K562 (cell line): ENCODE measurements at regions not wholly inside any gene's neighbourhood (a gene's known extent, or its start where the extent isn't known, plus 50 kb on each side); places are given as distances from the start of the nearest gene placed in this dataset.

Experiments
- CEBPB ChIP-seq: fragments of 450-650 bp; IDR thresholded peaks from 2 replicates; pipeline ENCODE4 v1.6.1; 2016; ENCODE audit warnings: missing genetic modification characterization, missing compliant biosample characterization
- EHMT2 ChIP-seq: fragments of 450-650 bp; IDR thresholded peaks from 2 replicates; pipeline ENCODE4 v1.6.1; 2018; ENCODE audit warnings: antibody characterized with exemption
- ERF ChIP-seq: fragments of 450-650 bp; formaldehyde crosslinking; IDR thresholded peaks from 2 replicates; pipeline ENCODE4 v1.4.0; 2020; ENCODE audit warnings: mild to moderate bottlenecking, mixed read lengths
- HDAC6 ChIP-seq: IDR thresholded peaks from 2 replicates; pipeline ENCODE4 v1.6.1; 2012; ENCODE audit warnings: low read depth, mild to moderate bottlenecking, control low read depth, inconsistent platforms, low read length, moderate library complexity
- HIVEP1 ChIP-seq: fragments of 250-450 bp; sonication (Bioruptor Pico); IDR thresholded peaks from 2 replicates; pipeline ENCODE4 v1.4.0; 2020; ENCODE audit warnings: mild to moderate bottlenecking
- IRF1 ChIP-seq: sonication (generic); formaldehyde crosslinking; IDR thresholded peaks from 2 replicates; pipeline ENCODE4 v1.8.0; 2022; ENCODE audit warnings: missing genetic modification reagents, mild to moderate bottlenecking, borderline replicate concordance
- RBM15 ChIP-seq: fragments of 200-400 bp; formaldehyde crosslinking; IDR thresholded peaks from 2 replicates; pipeline ENCODE4 v1.6.1; 2018; ENCODE audit warnings: mild to moderate bottlenecking, low read length, moderate library complexity; ENCODE audit not compliant: insufficient read depth
- RBM17 ChIP-seq: fragments of 200-400 bp; formaldehyde crosslinking; IDR thresholded peaks from 2 replicates; pipeline ENCODE4 v1.6.1; 2017; ENCODE audit warnings: low read depth, mild to moderate bottlenecking, low read length, borderline replicate concordance
- STAT5A ChIP-seq: IDR thresholded peaks from 2 replicates; pipeline ENCODE4 v1.6.1; 2012; ENCODE audit warnings: low read length, inconsistent platforms, borderline replicate concordance
- VEZF1 ChIP-seq: fragments of 200-800 bp; sonication (Bioruptor generic); IDR thresholded peaks from 2 replicates; pipeline ENCODE4 v1.6.1; 2017; ENCODE audit warnings: missing genetic modification characterization, missing compliant biosample characterization
- ZBTB8A ChIP-seq: fragments of 450-650 bp; IDR thresholded peaks from 2 replicates; pipeline ENCODE4 v1.6.1; 2018; ENCODE audit warnings: mild to moderate bottlenecking, moderate library complexity; ENCODE audit not compliant: partially characterized antibody
- ZNF12 ChIP-seq: sonication (generic); formaldehyde crosslinking; IDR thresholded peaks from 2 replicates; pipeline ENCODE4 v1.4.0; 2020; ENCODE audit warnings: mild to moderate bottlenecking, missing genetic modification reagents
- ZNF318 ChIP-seq, 2 experiments: fragments of 450-650 bp; IDR thresholded peaks; 2 replicates each; pipeline ENCODE4 v1.6.1; 2016; ENCODE audit warnings: mild to moderate bottlenecking in 2 of 2, borderline replicate concordance in 1 of 2, low read depth in 1 of 2, moderate library complexity in 1 of 2
- TF ChIP-seq, protein P1 (sequence below): fragments of 450-650 bp; IDR thresholded peaks from 2 replicates; pipeline ENCODE4 v1.6.1; 2017; ENCODE audit warnings: mild to moderate bottlenecking, moderate library complexity
- TF ChIP-seq, protein P2 (sequence below), 3 experiments: IDR thresholded peaks in 2 of 3; conservative IDR thresholded peaks in 1 of 3; 2 replicates each; pipeline ENCODE4 v1.5.1; 2011 to 2012; ENCODE audit warnings: low read length in 3 of 3, mild to moderate bottlenecking in 3 of 3, control low read depth in 2 of 3, improper control_type of control experiment in 1 of 3, inconsistent platforms in 1 of 3, low read depth in 1 of 3, mixed read lengths in 1 of 3, moderate library complexity in 1 of 3; ENCODE audit not compliant: insufficient read depth in 2 of 3

DNA sequence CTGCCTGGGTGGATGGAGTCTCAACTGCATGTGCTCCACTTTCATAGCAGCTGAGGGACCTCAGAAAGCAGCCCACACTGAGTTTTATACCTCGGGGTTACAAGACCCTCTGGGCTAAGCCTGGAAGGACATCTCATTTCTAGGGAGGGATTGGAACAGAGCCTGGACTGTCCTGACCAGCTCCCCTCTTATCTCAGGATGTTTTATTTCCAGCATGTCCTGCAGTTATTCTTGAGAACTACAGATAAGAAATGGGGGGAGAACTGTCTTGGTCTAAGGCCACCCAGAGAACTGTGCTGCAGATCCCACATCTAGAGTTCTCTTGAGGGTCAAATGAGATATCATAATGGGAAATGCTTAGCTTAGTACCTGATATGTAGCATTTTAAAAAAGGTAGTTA lies 97.3 kb upstream of the CHD6 start (continued):
- TF ChIP-seq ZNF318 (IDR thresholded peaks at IDR 0.05; ENCODE audit: borderline replicate concordance in 1 of 2, low read depth in 1 of 2) (no peak), HDAC6 (no peak), HIVEP1 (CRISPR knock-in tag) (no peak), RBM15 (no peak), VEZF1 (CRISPR knock-in tag) (peak; percentile 70), STAT5A (0 out of 2 replicates have a peak, but pooled peaks have one; percentile 19), EHMT2 (no peak), RBM17 (no peak), ZNF12 (CRISPR knock-in tag) (no peak), ZBTB8A (no peak), ERF (no peak), CEBPB (tag) (no peak), IRF1 (CRISPR knock-in tag) (no peak)
- TF ChIP-seq, protein P1, sequence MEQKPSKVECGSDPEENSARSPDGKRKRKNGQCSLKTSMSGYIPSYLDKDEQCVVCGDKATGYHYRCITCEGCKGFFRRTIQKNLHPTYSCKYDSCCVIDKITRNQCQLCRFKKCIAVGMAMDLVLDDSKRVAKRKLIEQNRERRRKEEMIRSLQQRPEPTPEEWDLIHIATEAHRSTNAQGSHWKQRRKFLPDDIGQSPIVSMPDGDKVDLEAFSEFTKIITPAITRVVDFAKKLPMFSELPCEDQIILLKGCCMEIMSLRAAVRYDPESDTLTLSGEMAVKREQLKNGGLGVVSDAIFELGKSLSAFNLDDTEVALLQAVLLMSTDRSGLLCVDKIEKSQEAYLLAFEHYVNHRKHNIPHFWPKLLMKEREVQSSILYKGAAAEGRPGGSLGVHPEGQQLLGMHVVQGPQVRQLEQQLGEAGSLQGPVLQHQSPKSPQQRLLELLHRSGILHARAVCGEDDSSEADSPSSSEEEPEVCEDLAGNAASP, result no peak
- TF ChIP-seq, protein P2, sequence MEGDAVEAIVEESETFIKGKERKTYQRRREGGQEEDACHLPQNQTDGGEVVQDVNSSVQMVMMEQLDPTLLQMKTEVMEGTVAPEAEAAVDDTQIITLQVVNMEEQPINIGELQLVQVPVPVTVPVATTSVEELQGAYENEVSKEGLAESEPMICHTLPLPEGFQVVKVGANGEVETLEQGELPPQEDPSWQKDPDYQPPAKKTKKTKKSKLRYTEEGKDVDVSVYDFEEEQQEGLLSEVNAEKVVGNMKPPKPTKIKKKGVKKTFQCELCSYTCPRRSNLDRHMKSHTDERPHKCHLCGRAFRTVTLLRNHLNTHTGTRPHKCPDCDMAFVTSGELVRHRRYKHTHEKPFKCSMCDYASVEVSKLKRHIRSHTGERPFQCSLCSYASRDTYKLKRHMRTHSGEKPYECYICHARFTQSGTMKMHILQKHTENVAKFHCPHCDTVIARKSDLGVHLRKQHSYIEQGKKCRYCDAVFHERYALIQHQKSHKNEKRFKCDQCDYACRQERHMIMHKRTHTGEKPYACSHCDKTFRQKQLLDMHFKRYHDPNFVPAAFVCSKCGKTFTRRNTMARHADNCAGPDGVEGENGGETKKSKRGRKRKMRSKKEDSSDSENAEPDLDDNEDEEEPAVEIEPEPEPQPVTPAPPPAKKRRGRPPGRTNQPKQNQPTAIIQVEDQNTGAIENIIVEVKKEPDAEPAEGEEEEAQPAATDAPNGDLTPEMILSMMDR (IDR thresholded peaks at IDR 0.05 in 2 of 3, conservative IDR thresholded peaks at IDR 0.05 in 1 of 3; ENCODE audit: insufficient read depth in 2 of 3, low read depth in 1 of 3, low read length in 3 of 3), result no peak
